ENCODE measurements at regions not wholly inside any gene's neighbourhood (a gene's known extent, or its start where the extent isn't known, plus 50 kb on each side); places are given as distances from the start of the nearest gene placed in this dataset.

DNA sequence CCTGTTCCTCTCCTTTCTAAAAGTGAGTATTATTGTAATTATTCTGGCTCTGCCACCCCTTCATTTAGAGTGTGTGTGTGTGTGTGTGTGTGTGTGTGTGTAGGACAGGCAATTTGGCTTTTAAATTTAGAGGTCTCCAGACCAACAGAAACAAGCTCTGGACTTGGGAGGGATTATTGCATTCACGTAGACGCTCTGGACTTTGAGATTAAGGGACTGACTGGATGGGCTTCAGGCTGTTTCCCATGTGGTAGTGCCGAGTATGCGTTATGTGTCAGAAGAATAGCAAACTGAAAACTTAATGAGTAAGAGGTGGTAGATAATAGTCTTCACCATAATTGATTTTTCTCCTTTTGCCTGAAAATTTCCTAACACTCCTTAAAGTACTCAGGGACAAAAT is 281.9 kb downstream of the USP25 start:
- ChIA-PET POLR2A (ENCODE audit: low non-redundant PET) (no interaction called here), CTCF (no interaction called here)
- BruUV-seq (replicated peaks), result no TSS peak
- Histone ChIP-seq H3K36me3 (ENCODE audit: insufficient read depth, low read length, poor library complexity, severe bottlenecking) (no peaks in the 10 kb centered on the region), H3K9me3 (ENCODE audit: low read depth, low read length, poor library complexity, severe bottlenecking) (no peaks in the 10 kb centered on the region), H3K27me3 (replicated peaks; ENCODE audit: insufficient read depth, low read depth, low read length, poor library complexity) (no peaks in the 10 kb centered on the region), H3K4me1 (ENCODE audit: insufficient read depth, low read length, poor library complexity, severe bottlenecking) (no peaks in the 10 kb centered on the region), H3K27ac (ENCODE audit: low read depth, low read length, poor library complexity, severe bottlenecking) (no peak overlapping the region), H3K4me3 (ENCODE audit: low read depth, low read length, poor library complexity, severe bottlenecking) (no peak overlapping the region)
- TF ChIP-seq EZH2 (IDR thresholded peaks at IDR 0.05; ENCODE audit: borderline replicate concordance, low read depth, low read length, poor library complexity, severe bottlenecking) (no peak), CTCF (conservative IDR thresholded peaks at IDR 0.05; ENCODE audit: low read depth, low read length) (no peak)
- no peak for DNase-seq (ENCODE audit: low spot score)
- intact Hi-C loops (cut with micrococcal nuclease; ENCODE audit: unreplicated experiment), result no loop called here

DNA sequence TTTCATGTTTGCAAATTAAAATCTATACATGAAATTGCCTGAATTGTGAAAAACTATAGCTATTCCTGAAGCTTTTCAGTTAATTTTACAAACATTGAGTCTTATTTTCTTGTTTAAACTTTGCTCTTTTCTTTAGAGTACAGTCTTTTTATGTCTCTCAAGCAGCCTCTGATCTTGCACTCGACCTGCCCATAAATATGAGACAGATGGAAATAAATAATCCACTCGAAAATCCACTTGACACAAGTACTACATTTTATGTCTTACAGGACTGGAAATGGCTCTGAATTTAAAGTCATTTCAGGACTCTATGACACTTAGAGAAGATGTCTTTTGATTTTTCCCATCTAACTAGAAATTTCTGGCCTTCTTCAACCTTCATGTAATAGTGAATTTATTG is 283.8 kb downstream of the USP25 start:
- no peak overlapping the region for H3K27ac ChIP-seq (ENCODE audit: low read depth, low read length, poor library complexity, severe bottlenecking)
- no TSS peak for BruUV-seq (replicated peaks)
- TF ChIP-seq EZH2 (IDR thresholded peaks at IDR 0.05; ENCODE audit: borderline replicate concordance, low read depth, low read length, poor library complexity, severe bottlenecking) (no peak), CTCF (conservative IDR thresholded peaks at IDR 0.05; ENCODE audit: low read depth, low read length) (no peak)
- H3K9me3 ChIP-seq (ENCODE audit: low read depth, low read length, poor library complexity, severe bottlenecking), result no peaks in the 10 kb centered on the region
- H3K4me1 ChIP-seq (ENCODE audit: insufficient read depth, low read length, poor library complexity, severe bottlenecking), result no peaks in the 10 kb centered on the region
- POLR2A ChIA-PET (ENCODE audit: low non-redundant PET), result no interaction called here
- no peaks in the 10 kb centered on the region for H3K27me3 ChIP-seq (replicated peaks; ENCODE audit: insufficient read depth, low read depth, low read length, poor library complexity)
- intact Hi-C loops (cut with micrococcal nuclease; ENCODE audit: unreplicated experiment), result no loop called here
- H3K36me3 ChIP-seq (ENCODE audit: insufficient read depth, low read length, poor library complexity, severe bottlenecking), result no peaks in the 10 kb centered on the region
- CTCF ChIA-PET, result no interaction called here
- no peak overlapping the region for H3K4me3 ChIP-seq (ENCODE audit: low read depth, low read length, poor library complexity, severe bottlenecking)
- no peak for DNase-seq (ENCODE audit: low spot score)

DNA sequence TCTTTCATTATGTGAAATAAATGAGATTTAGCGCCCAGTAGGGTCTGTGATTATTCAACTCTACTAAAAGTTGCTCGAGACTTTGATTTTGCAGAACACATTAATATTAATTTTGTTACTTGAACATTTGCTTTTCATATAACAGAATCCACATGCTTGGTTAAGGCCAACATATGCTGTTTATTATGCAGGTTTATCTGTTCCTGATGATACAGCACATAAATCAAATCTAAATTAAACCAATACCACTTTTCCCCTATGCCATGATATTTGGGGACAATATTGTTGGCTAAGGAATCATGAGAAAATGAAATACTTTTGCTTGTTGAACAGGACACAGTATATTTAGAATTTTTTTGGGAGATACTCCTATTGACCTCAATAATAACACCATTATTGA is 291.1 kb downstream of the USP25 start:
- TF ChIP-seq CTCF (conservative IDR thresholded peaks at IDR 0.05; ENCODE audit: low read depth, low read length) (no peak), EZH2 (IDR thresholded peaks at IDR 0.05; ENCODE audit: borderline replicate concordance, low read depth, low read length, poor library complexity, severe bottlenecking) (no peak)
- Histone ChIP-seq H3K4me1 (ENCODE audit: insufficient read depth, low read length, poor library complexity, severe bottlenecking) (no peaks in the 10 kb centered on the region), H3K36me3 (ENCODE audit: insufficient read depth, low read length, poor library complexity, severe bottlenecking) (no peaks in the 10 kb centered on the region), H3K27me3 (replicated peaks; ENCODE audit: insufficient read depth, low read depth, low read length, poor library complexity) (no peaks in the 10 kb centered on the region), H3K9me3 (ENCODE audit: low read depth, low read length, poor library complexity, severe bottlenecking) (no peaks in the 10 kb centered on the region), H3K27ac (ENCODE audit: low read depth, low read length, poor library complexity, severe bottlenecking) (no peak overlapping the region), H3K4me3 (ENCODE audit: low read depth, low read length, poor library complexity, severe bottlenecking) (no peak overlapping the region)
- CTCF ChIA-PET, result no interaction called here
- intact Hi-C loops (cut with micrococcal nuclease; ENCODE audit: unreplicated experiment), result no loop called here
- POLR2A ChIA-PET (ENCODE audit: low non-redundant PET), result no interaction called here
- no TSS peak for BruUV-seq (replicated peaks)
- no peak for DNase-seq (ENCODE audit: low spot score)

Measured in A673 (cell line).